ENCODE measurements at regions not wholly inside any gene's neighbourhood (a gene's known extent, or its start where the extent isn't known, plus 50 kb on each side); places are given as distances from the start of the nearest gene placed in this dataset.

DNA sequence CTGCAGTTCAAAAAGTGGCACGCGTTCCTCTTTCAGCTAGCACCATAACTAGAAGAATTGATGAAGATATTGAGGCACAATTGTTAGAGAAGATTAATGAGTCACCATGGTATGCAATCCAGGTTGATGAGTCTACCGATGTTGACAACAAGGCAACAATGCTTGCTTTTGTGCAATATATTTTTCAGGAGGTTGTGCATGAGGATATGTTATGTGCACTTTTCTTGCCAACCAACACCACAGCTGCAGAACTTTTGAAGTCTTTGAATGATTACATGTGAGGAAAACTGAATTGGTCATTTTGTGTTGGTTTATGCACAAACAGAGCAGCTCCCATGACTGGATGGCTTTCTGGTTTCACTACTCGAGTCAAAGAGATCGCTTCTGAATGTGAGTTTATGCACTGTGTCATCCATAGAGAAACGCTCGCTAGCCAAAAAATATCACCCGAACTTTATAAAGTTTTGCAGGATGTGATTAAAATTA lies 129.3 kb upstream of the SLC24A3 start:
- no peak overlapping the region for H3K4me3 ChIP-seq (ENCODE audit: low read depth, low read length)
- TF ChIP-seq, protein P1, sequence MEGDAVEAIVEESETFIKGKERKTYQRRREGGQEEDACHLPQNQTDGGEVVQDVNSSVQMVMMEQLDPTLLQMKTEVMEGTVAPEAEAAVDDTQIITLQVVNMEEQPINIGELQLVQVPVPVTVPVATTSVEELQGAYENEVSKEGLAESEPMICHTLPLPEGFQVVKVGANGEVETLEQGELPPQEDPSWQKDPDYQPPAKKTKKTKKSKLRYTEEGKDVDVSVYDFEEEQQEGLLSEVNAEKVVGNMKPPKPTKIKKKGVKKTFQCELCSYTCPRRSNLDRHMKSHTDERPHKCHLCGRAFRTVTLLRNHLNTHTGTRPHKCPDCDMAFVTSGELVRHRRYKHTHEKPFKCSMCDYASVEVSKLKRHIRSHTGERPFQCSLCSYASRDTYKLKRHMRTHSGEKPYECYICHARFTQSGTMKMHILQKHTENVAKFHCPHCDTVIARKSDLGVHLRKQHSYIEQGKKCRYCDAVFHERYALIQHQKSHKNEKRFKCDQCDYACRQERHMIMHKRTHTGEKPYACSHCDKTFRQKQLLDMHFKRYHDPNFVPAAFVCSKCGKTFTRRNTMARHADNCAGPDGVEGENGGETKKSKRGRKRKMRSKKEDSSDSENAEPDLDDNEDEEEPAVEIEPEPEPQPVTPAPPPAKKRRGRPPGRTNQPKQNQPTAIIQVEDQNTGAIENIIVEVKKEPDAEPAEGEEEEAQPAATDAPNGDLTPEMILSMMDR (IDR thresholded peaks at IDR 0.05; ENCODE audit: low read depth, low read length), result no peak
- no peak for TF ChIP-seq POLR2A (IDR thresholded peaks at IDR 0.05; ENCODE audit: extremely low read depth, insufficient read length)
- TF ChIP-seq, protein P2, sequence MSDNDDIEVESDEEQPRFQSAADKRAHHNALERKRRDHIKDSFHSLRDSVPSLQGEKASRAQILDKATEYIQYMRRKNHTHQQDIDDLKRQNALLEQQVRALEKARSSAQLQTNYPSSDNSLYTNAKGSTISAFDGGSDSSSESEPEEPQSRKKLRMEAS (IDR thresholded peaks at IDR 0.05; ENCODE audit: low read depth, low read length), result no peak
- no peak for TF ChIP-seq MYC (IDR thresholded peaks at IDR 0.05; ENCODE audit: low read depth, low read length)
- DNase-seq (ENCODE audit: low read depth), result no peak

DNA sequence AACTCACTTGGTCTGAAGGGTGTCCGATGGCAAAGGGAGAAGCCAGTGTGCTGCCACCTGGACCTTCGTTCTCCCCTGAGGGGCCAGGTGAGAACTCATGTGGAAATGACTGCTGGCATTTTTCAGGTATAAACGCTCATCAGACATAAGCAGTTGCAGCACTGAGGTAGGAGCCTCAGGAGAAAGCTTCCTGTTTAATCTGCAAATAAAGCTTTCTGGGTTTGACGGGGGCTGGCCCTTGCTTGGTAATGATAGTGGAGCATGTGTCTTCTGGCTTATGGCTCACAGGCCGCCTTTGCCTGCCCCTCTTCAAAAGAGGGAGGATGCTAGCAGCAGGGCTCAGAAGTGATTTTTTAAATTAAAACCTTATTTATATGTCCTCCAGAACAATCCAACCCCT lies 122.1 kb upstream of the SLC24A3 start:
- H3K4me3 ChIP-seq (ENCODE audit: low read depth, low read length), result no peak overlapping the region
- DNase-seq (ENCODE audit: low read depth), result no peak
- TF ChIP-seq, protein P2 (IDR thresholded peaks at IDR 0.05; ENCODE audit: low read depth, low read length), result no peak

DNA sequence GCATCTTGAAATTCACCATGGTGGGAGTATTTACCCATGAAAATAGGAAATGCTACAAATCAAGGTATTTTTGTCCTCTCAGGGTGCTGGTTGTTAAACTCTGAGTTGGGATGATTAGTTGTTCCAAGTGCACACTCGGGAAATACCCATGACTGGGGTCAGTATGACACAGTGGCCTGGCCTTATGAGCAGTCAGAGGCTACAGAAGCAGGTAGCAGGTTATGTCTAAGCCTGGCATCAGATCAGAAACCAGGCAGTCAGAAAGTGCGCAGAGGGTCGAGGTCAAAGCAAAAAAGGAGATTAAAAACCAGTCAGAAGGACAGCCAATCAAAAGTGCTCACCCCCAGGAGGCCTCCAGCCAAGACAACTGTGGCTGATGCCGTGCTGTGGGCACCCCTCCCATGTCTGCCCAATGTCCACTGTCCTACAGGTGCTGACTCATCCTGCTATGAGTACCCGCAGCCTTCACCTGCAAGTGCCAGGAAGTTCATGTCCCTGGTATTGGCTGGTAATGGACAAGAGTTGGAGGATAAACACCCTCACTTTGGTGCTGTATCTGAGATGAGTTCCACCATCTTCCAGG lies 117.4 kb upstream of the SLC24A3 start:
- no peak for TF ChIP-seq MYC (IDR thresholded peaks at IDR 0.05; ENCODE audit: low read depth, low read length)
- no peak for TF ChIP-seq POLR2A (IDR thresholded peaks at IDR 0.05; ENCODE audit: extremely low read depth, insufficient read length)
- TF ChIP-seq, protein P2 (IDR thresholded peaks at IDR 0.05; ENCODE audit: low read depth, low read length), result no peak
- TF ChIP-seq, protein P1 (IDR thresholded peaks at IDR 0.05; ENCODE audit: low read depth, low read length), result no peak
- no peak for DNase-seq (ENCODE audit: low read depth)
- H3K4me3 ChIP-seq (ENCODE audit: low read depth, low read length), result no peak overlapping the region

DNA sequence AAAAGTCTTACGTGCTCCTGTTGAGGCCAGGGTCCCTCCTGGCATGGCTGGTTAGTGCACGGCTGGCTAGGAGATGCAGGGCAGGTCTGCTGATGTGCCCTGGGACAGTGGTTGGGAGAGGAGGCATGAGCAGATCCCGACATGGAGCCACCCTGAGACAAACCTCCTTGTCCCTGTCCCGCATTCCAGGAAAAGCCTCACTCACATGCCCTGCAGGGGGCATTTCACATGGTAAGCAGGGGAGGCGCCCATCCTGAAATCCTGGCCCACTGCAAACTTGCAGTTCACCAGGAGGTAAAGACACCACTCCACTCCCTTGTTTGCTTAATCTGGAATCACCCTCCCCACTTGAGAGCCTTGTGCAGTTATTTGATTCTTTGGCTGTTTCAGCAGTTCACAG lies 116.7 kb upstream of the SLC24A3 start:
- no peak overlapping the region for H3K4me3 ChIP-seq (ENCODE audit: low read depth, low read length)
- TF ChIP-seq, protein P2 (IDR thresholded peaks at IDR 0.05; ENCODE audit: low read depth, low read length), result no peak
- TF ChIP-seq MYC (IDR thresholded peaks at IDR 0.05; ENCODE audit: low read depth, low read length) (no peak), POLR2A (IDR thresholded peaks at IDR 0.05; ENCODE audit: extremely low read depth, insufficient read length) (no peak)
- TF ChIP-seq, protein P1 (IDR thresholded peaks at IDR 0.05; ENCODE audit: low read depth, low read length), result no peak
- no peak for DNase-seq (ENCODE audit: low read depth)

DNA sequence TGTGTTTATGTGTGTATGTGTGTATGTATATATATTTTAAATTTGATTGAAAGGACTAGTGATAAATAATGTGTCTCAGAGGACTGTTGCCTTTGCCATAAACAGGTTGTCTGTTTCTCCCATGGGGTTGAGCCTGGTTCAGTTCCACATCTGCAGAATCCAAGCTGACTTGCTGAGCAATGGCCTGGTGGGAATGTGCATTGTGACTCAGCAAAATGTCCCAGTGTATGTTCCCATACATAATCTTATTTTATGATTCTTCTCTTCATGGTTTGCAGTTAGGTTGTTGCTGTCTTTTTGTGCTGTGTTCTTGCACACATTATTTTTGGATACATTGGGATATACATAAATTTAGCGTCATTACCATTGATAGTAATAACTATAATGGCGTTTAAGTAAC lies 115.6 kb upstream of the SLC24A3 start:
- H3K4me3 ChIP-seq (ENCODE audit: low read depth, low read length), result no peak overlapping the region
- DNase-seq (ENCODE audit: low read depth), result peak; percentile 35
- TF ChIP-seq POLR2A (IDR thresholded peaks at IDR 0.05; ENCODE audit: extremely low read depth, insufficient read length) (no peak), MYC (IDR thresholded peaks at IDR 0.05; ENCODE audit: low read depth, low read length) (no peak)
- TF ChIP-seq, protein P2 (IDR thresholded peaks at IDR 0.05; ENCODE audit: low read depth, low read length), result no peak
- TF ChIP-seq, protein P1 (IDR thresholded peaks at IDR 0.05; ENCODE audit: low read depth, low read length), result no peak

DNA sequence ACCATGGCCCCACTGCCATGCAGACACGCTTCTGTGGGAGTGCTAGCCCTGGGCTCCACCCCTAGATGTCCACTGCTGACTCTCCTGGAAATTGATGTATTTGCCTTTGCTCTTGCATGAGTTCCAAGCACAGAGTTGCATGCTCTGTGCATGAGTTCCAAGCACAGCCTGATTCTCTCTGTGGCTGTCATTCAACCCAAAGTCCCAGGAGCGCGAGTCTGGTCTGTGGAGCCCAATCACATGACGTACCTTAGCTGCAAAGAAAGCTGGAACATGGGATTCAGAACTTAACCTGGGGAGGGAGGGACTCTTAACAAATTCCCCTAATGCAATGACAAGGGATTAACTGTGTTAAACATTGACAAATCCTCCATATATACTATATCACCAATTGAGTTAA lies 114.3 kb upstream of the SLC24A3 start:
- no peak overlapping the region for H3K4me3 ChIP-seq (ENCODE audit: low read depth, low read length)
- DNase-seq (ENCODE audit: low read depth), result no peak
- TF ChIP-seq MYC (IDR thresholded peaks at IDR 0.05; ENCODE audit: low read depth, low read length) (no peak), POLR2A (IDR thresholded peaks at IDR 0.05; ENCODE audit: extremely low read depth, insufficient read length) (no peak)
- TF ChIP-seq, protein P2 (IDR thresholded peaks at IDR 0.05; ENCODE audit: low read depth, low read length), result no peak
- TF ChIP-seq, protein P1 (IDR thresholded peaks at IDR 0.05; ENCODE audit: low read depth, low read length), result no peak

Data from NB4 (cell line).